Skin of body (tissue), 1 donor: ENCODE measurements at regions not wholly inside any gene's neighbourhood (a gene's known extent, or its start where the extent isn't known, plus 50 kb on each side); places are given as distances from the start of the nearest gene placed in this dataset.
"Not testable (repeated sequence)": the region's sequence is repeated elsewhere in the genome, so short reads cannot be mapped to it uniquely, and the experiment has no call there.

Experiments
- DNase-seq: peaks from one replicate; lab custom pipeline; 2025; lab: John Stamatoyannopoulos, UW

GRCh38 chr9:33690143-33690933, 105.0 kb upstream of the PRSS3 start:
- no peak for DNase-seq

GRCh38 chr9:33695299-33695698, 100.1 kb upstream of the PRSS3 start:
- DNase-seq, result no peak

- DNase-seq, result no peak
Measured at GRCh38 chr9:33695856-33696255, 99.5 kb upstream of the PRSS3 start.

- no peak for DNase-seq
Measured at GRCh38 chr9:33697171-33697570, 98.2 kb upstream of the PRSS3 start.

- DNase-seq, result no peak
Measured at GRCh38 chr9:33698267-33698666, 97.1 kb upstream of the PRSS3 start.

- not testable (repeated sequence) for DNase-seq
Measured at GRCh38 chr9:33700940-33701339, 94.4 kb upstream of the PRSS3 start.

- no peak for DNase-seq
Measured at GRCh38 chr9:33703430-33704102, 91.8 kb upstream of the PRSS3 start.

GRCh38 chr9:33705440-33705839, 89.9 kb upstream of the PRSS3 start:
- not testable (repeated sequence) for DNase-seq

- no peak for DNase-seq
Measured at GRCh38 chr9:33708441-33708840, 86.9 kb upstream of the PRSS3 start.

GRCh38 chr9:33709269-33709668, 86.1 kb upstream of the PRSS3 start:
- no peak for DNase-seq

- DNase-seq, result not testable (repeated sequence)
Measured at GRCh38 chr9:33711418-33711817, 83.9 kb upstream of the PRSS3 start.

- DNase-seq, result no peak
Measured at GRCh38 chr9:33714989-33715388, 80.4 kb upstream of the PRSS3 start.

- no peak for DNase-seq
Measured at GRCh38 chr9:33718987-33719386, 76.4 kb upstream of the PRSS3 start.

- DNase-seq, result no peak
Measured at GRCh38 chr9:33719581-33720374, 75.6 kb upstream of the PRSS3 start.

- peak; percentile 85 for DNase-seq
Measured at GRCh38 chr9:33721674-33722358, 73.5 kb upstream of the PRSS3 start.

- DNase-seq, result no peak
Measured at GRCh38 chr9:33722359-33722675, 73.0 kb upstream of the PRSS3 start.

- DNase-seq, result no peak
Measured at GRCh38 chr9:33728613-33729012, 66.7 kb upstream of the PRSS3 start.

GRCh38 chr9:33731142-33731541, 64.2 kb upstream of the PRSS3 start:
- no peak for DNase-seq

- no peak for DNase-seq
Measured at GRCh38 chr9:33731625-33732024, 63.7 kb upstream of the PRSS3 start.

- not testable (repeated sequence) for DNase-seq
Measured at GRCh38 chr9:33734247-33734940, 61.0 kb upstream of the PRSS3 start.
